ENCODE measurements at regions not wholly inside any gene's neighbourhood (a gene's known extent, or its start where the extent isn't known, plus 50 kb on each side); places are given as distances from the start of the nearest gene placed in this dataset.

DNA sequence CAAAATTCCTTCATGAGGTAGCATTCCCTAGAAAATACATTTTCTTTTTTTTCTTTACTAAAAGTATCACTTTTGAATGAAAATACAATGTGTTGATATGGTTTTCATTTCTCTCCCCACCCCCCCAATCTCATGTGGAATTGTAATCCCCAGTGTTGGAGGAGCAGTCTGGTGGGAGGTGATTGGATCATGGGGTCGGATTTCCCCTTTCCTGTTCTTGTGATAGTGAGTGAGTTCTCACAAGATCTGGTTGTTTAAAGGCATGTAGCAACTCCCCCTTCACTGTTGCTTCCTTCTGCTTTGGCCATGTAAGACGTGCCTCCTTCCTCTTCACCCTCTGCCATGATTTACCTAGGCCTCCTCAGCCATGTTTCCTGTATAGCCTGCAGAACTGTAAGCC, 790.3 kb upstream of the KCND2 start:
- TF ChIP-seq, protein P1, sequence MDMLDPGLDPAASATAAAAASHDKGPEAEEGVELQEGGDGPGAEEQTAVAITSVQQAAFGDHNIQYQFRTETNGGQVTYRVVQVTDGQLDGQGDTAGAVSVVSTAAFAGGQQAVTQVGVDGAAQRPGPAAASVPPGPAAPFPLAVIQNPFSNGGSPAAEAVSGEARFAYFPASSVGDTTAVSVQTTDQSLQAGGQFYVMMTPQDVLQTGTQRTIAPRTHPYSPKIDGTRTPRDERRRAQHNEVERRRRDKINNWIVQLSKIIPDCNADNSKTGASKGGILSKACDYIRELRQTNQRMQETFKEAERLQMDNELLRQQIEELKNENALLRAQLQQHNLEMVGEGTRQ (IDR thresholded peaks at IDR 0.05; ENCODE audit: low read depth, low read length): no peak
- TF ChIP-seq BHLHE40 (IDR thresholded peaks at IDR 0.05; ENCODE audit: low read depth, low read length): no peak
- no peak for TF ChIP-seq RFX5 (IDR thresholded peaks at IDR 0.05; ENCODE audit: low read depth, low read length)
- TF ChIP-seq, protein P2, sequence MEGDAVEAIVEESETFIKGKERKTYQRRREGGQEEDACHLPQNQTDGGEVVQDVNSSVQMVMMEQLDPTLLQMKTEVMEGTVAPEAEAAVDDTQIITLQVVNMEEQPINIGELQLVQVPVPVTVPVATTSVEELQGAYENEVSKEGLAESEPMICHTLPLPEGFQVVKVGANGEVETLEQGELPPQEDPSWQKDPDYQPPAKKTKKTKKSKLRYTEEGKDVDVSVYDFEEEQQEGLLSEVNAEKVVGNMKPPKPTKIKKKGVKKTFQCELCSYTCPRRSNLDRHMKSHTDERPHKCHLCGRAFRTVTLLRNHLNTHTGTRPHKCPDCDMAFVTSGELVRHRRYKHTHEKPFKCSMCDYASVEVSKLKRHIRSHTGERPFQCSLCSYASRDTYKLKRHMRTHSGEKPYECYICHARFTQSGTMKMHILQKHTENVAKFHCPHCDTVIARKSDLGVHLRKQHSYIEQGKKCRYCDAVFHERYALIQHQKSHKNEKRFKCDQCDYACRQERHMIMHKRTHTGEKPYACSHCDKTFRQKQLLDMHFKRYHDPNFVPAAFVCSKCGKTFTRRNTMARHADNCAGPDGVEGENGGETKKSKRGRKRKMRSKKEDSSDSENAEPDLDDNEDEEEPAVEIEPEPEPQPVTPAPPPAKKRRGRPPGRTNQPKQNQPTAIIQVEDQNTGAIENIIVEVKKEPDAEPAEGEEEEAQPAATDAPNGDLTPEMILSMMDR (conservative IDR thresholded peaks at IDR 0.05; ENCODE audit: low read depth, low read length): no peak
- TF ChIP-seq POLR2A (IDR thresholded peaks at IDR 0.05; ENCODE audit: low read depth, low read length): no peak
- no peak for TF ChIP-seq MXI1 (IDR thresholded peaks at IDR 0.05; ENCODE audit: borderline replicate concordance, low read depth, low read length)
- no peak for TF ChIP-seq SMC3 (IDR thresholded peaks at IDR 0.05; ENCODE audit: low read depth, low read length)
- TF ChIP-seq CHD1 (IDR thresholded peaks at IDR 0.05; ENCODE audit: low read depth, low read length): no peak

Measured in IMR-90 (cell line).